Right lobe of liver (tissue), 4 donors: ENCODE measurements at regions not wholly inside any gene's neighbourhood (a gene's known extent, or its start where the extent isn't known, plus 50 kb on each side); places are given as distances from the start of the nearest gene placed in this dataset.

Experiments used
- POLR2A ChIP-seq: fragments of 450-650 bp; IDR thresholded peaks from one replicate; pipeline ENCODE4 v1.6.1; 2017; ENCODE audit warnings: antibody characterized with exemption, mild to moderate bottlenecking
- TF ChIP-seq, protein P1 (sequence below), 4 donors: fragments of 200-600 bp in 3 of 4; fragments of 450-650 bp in 1 of 4; IDR thresholded peaks; one replicate each; pipeline versions ENCODE4 v1.5.1 to v1.8.0; 2016 to 2022; ENCODE audit warnings: antibody characterized with exemption in 4 of 4, mild to moderate bottlenecking in 2 of 4
- donor health status: DM: no; HTN: no; CAD: no.
- donor health status: DM: no; HTN: no; CAD: no.
- donor health status: DM: no; HTN: yes; CAD: no.

- TF ChIP-seq, protein P1, sequence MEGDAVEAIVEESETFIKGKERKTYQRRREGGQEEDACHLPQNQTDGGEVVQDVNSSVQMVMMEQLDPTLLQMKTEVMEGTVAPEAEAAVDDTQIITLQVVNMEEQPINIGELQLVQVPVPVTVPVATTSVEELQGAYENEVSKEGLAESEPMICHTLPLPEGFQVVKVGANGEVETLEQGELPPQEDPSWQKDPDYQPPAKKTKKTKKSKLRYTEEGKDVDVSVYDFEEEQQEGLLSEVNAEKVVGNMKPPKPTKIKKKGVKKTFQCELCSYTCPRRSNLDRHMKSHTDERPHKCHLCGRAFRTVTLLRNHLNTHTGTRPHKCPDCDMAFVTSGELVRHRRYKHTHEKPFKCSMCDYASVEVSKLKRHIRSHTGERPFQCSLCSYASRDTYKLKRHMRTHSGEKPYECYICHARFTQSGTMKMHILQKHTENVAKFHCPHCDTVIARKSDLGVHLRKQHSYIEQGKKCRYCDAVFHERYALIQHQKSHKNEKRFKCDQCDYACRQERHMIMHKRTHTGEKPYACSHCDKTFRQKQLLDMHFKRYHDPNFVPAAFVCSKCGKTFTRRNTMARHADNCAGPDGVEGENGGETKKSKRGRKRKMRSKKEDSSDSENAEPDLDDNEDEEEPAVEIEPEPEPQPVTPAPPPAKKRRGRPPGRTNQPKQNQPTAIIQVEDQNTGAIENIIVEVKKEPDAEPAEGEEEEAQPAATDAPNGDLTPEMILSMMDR (IDR thresholded peaks at IDR 0.05), result no peak
- no peak for TF ChIP-seq POLR2A
These were observed 422.9 kb upstream of the ADAMTS9 start for GRCh38 chr3:65110661-65111060.
